ENCODE measurements at regions not wholly inside any gene's neighbourhood (a gene's known extent, or its start where the extent isn't known, plus 50 kb on each side); places are given as distances from the start of the nearest gene placed in this dataset.

DNA sequence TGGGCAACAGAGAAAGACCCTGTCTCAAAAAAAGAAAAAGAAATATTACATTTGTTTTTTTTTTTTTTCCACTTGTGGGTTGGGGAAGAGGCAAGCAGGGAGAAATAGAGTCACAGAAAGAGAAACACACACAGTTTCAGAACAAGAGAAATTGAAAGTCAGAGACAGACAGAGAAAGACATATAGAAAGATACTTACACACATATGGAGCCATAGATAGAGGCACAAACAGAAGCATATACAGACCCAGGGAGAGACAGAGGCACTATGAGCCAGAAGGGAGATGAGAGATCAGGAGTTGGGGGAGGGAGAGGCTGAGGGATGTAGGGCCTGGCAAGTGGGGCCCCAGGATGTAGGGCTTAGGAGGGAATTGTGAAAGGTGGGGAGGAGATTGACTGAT, 55.2 kb upstream of the GIMD1 start:
- no peak for DNase-seq

- DNase-seq: no peak
Observed at GRCh38 chr4:106422766-106423165, 54.2 kb upstream of the GIMD1 start.

- no peak for DNase-seq
Observed at GRCh38 chr4:106421441-106422296, 53.1 kb upstream of the GIMD1 start.

DNA sequence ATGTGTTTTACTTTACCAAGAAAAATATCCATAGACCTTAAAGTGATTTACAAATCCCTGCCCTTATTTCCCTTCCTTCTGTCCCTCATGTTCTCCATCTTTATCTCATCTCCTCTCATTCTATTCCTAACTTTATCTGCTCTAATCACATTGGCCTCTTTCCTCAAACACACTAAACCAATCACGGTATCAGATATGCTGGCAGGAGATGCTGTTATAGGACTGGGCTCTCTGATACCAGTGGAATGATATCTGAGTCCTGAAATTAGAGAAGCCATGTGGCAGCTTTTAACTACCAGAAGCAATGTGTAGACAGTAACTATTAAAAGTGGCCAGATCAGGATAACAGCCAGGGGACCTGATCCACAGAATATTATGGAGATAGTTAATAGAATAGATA, 49.9 kb upstream of the GIMD1 start:
- DNase-seq: no peak
